Endothelial cell of umbilical vein (primary cell): ENCODE measurements at regions not wholly inside any gene's neighbourhood (a gene's known extent, or its start where the extent isn't known, plus 50 kb on each side); places are given as distances from the start of the nearest gene placed in this dataset.

Source experiments
- BruUV-seq: library from RNA; stranded (reverse); fragments of 400-500 nt; replicated peaks from 2 replicates; lab custom pipeline; 2021; lab: Mats Ljungman, UMichigan
- CTCF ChIA-PET: fragments of 300-600, 350-600 bp; sonication (Branson Sonifier 250); formaldehyde crosslinking; loops from one replicate; lab custom pipeline; 2021; ENCODE audit warnings: antibody characterized with exemption, inconsistent platforms; lab: Charles Lee
- POLR2A ChIA-PET: fragments of 300-600, 350-600 bp; sonication (Branson Sonifier 250); formaldehyde crosslinking; loops from one replicate; lab custom pipeline; 2021; ENCODE audit warnings: antibody characterized with exemption, inconsistent platforms; lab: Charles Lee
- DNase-seq: peaks from one replicate; pipeline ENCODE4 v3.0.0-alpha.2; 2011; ENCODE audit warnings: low read depth, low spot score
- FAIRE-seq: peaks from 2 replicates; lab custom pipeline; 2011; peaks lifted over from hg19 to GRCh38; lab: Jason Lieb, UNC
- H2AFZ ChIP-seq: 2 replicates; pipeline ENCODE4 v1.6.0; 2012; ENCODE audit warnings: low read depth, low read length, control low read depth, inconsistent platforms
- H3K27ac ChIP-seq: 2 replicates; pipeline ENCODE4 v1.5.1; 2011; ENCODE audit warnings: low read depth, mild to moderate bottlenecking, control low read depth, low read length, moderate library complexity; ENCODE audit not compliant: insufficient read depth
- H3K27me3 ChIP-seq, 2 experiments: 2 replicates each; pipeline versions ENCODE4 v1.6.0 to v1.6.1; 2011; ENCODE audit warnings: low read length in 2 of 2, mixed read lengths in 1 of 2; ENCODE audit not compliant: control insufficient read depth in 2 of 2, insufficient read depth in 2 of 2
- H3K36me3 ChIP-seq, 2 experiments: 2 replicates in 1 of 2; 3 replicates in 1 of 2; pipeline ENCODE4 v1.5.1; 2011; ENCODE audit warnings: low read length in 2 of 2, mild to moderate bottlenecking in 1 of 2, moderate library complexity in 1 of 2; ENCODE audit not compliant: control insufficient read depth in 2 of 2, insufficient read depth in 2 of 2; ENCODE audit errors: extremely low read depth in 1 of 2
- H3K4me1 ChIP-seq: 3 replicates; pipeline ENCODE4 v1.5.1; 2011; ENCODE audit warnings: mild to moderate bottlenecking, low read length; ENCODE audit not compliant: control insufficient read depth, insufficient read depth; ENCODE audit errors: extremely low read depth
- H3K4me2 ChIP-seq: 2 replicates; pipeline ENCODE4 v1.6.1; 2011; ENCODE audit warnings: low read length, control low read depth, mixed read lengths; ENCODE audit not compliant: insufficient read depth
- H3K4me3 ChIP-seq, 3 experiments: fragments of 200-600 bp in 1 of 3; sonication (generic), shearing (Covaris generic) in 1 of 3; replicated peaks in 1 of 3; 2 replicates each; pipeline ENCODE4 v1.5.1; 2011 to 2016; ENCODE audit warnings: control low read depth in 3 of 3, low read length in 3 of 3, mild to moderate bottlenecking in 2 of 3, inconsistent platforms in 1 of 3, low read depth in 1 of 3, moderate library complexity in 1 of 3; ENCODE audit not compliant: insufficient read depth in 1 of 3
- H3K79me2 ChIP-seq: 2 replicates; pipeline ENCODE4 v1.6.0; 2012; ENCODE audit warnings: low read length, inconsistent platforms; ENCODE audit not compliant: control insufficient read depth, insufficient read depth
- H3K9ac ChIP-seq: replicated peaks from 2 replicates; pipeline ENCODE3; 2011; ENCODE audit warnings: low read length, control low read depth; ENCODE audit not compliant: insufficient read depth; ENCODE audit errors: extremely low read depth
- H3K9me1 ChIP-seq: replicated peaks from 3 replicates; pipeline ENCODE4 v1.6.0; 2011; ENCODE audit warnings: mild to moderate bottlenecking, low read length; ENCODE audit not compliant: control insufficient read depth, insufficient read depth; ENCODE audit errors: extremely low read depth
- H3K9me3 ChIP-seq: replicated peaks from 2 replicates; pipeline ENCODE4 v1.5.1; 2012; ENCODE audit warnings: low read length, inconsistent platforms; ENCODE audit not compliant: control insufficient read depth, insufficient read depth
- H4K20me1 ChIP-seq: replicated peaks from 2 replicates; pipeline ENCODE3; 2011; ENCODE audit warnings: mild to moderate bottlenecking, low read length; ENCODE audit not compliant: control insufficient read depth, insufficient read depth; ENCODE audit errors: extremely low read depth
- EZH2 ChIP-seq: IDR thresholded peaks from 2 replicates; pipeline ENCODE4 v1.6.1; 2012; ENCODE audit warnings: borderline replicate concordance, low read depth, mild to moderate bottlenecking, moderate library complexity, low read length, inconsistent platforms; ENCODE audit not compliant: severe bottlenecking
- FOS ChIP-seq: IDR thresholded peaks from 2 replicates; pipeline ENCODE4 v1.6.1; 2011; ENCODE audit warnings: mild to moderate bottlenecking, low read length, moderate library complexity, borderline replicate concordance; ENCODE audit not compliant: insufficient read depth
- GATA2 ChIP-seq: IDR thresholded peaks from 2 replicates; pipeline ENCODE4 v1.7.0; 2011; ENCODE audit warnings: low read depth, mild to moderate bottlenecking, moderate library complexity, mixed read lengths, low read length; ENCODE audit not compliant: insufficient read length, insufficient read depth
- JUN ChIP-seq: IDR thresholded peaks from 2 replicates; pipeline ENCODE4 v1.6.1; 2011; ENCODE audit warnings: borderline replicate concordance, low read depth; ENCODE audit not compliant: insufficient read length, insufficient read depth
- MYC ChIP-seq: IDR thresholded peaks from one replicate; pipeline ENCODE4 v1.6.1; 2011; ENCODE audit warnings: mild to moderate bottlenecking, low read depth, low read length
- POLR2A ChIP-seq: IDR thresholded peaks from 2 replicates; pipeline ENCODE4 v1.6.1; 2012; ENCODE audit warnings: low read depth, mild to moderate bottlenecking, control low read depth, low read length
- POLR2AphosphoS5 ChIP-seq: IDR thresholded peaks from 2 replicates; pipeline ENCODE4 v1.6.1; 2012; ENCODE audit warnings: low read depth, mild to moderate bottlenecking, control low read depth, low read length, moderate library complexity; ENCODE audit not compliant: insufficient read depth
- dilution Hi-C: fragments of 300-500 bp; cut with MboI; formaldehyde crosslinking; loops from one replicate; pipeline ENCODE4 v1.15.0; 2019; ENCODE audit warnings: low sequenced_read_pairs; ENCODE audit not compliant: extremely low pct_ligation_motif_present
- intact Hi-C: fragments of 100-400 bp; cut with micrococcal nuclease; formaldehyde crosslinking; loops from one replicate; pipeline ENCODE4 v1.10.0; 2022
- TF ChIP-seq, protein P1 (sequence below): IDR thresholded peaks from 2 replicates; pipeline ENCODE4 v1.6.1; 2011; ENCODE audit not compliant: insufficient read depth, insufficient read length

DNA sequence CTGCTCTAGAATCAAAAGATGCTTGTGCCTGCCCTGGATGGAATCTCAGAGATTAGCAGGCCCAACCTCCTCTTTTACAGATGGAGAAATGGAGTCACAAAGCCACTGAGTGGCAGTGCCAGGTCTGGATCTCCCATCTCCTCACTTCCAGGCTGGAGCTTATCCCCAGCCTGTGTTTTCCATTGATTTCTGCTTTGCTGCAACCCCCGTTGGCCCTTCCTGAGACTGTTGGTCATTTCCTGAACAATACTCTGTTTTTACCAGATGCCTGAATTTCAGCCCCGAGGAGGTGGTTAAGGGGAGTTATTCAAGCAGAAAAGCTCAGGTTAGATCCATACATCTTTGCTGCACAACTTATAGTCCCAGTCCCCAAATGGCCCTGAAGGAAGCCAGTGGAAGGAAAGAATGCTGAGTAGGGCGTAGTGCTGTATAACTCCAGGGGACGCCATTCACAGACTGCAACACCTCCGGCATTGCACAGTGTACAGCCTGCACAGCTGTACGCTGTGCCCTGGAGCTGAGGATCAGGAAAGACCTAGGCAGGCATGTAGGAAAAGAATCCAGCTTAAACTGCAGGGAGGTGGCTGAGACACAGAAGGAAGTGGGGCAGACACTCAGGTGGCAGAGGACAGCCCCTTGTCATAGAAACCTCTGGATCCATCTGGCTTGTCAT, 77.5 kb downstream of the RPLP1 start:
- Histone ChIP-seq H4K20me1 (no peaks in the 10 kb centered on the region), H3K4me1 (peaks cover 4% of the 10 kb centered on the region), H3K27me3 (peaks cover 0 to 3% of the 10 kb centered on the region in 2 experiments), H3K36me3 (no peaks in the 10 kb centered on the region), H3K4me2 (no peak overlapping the region), H3K4me3 (no peak overlapping the region), H2AFZ (no peak overlapping the region), H3K9ac (no peak overlapping the region), H3K27ac (no peak overlapping the region), H3K9me1 (no peaks in the 10 kb centered on the region), H3K79me2 (no peaks in the 10 kb centered on the region), H3K9me3 (no peaks in the 10 kb centered on the region)
- peak; percentile 46 for DNase-seq
- dilution Hi-C loops = no loop called here
- TF ChIP-seq POLR2A (no peak), POLR2AphosphoS5 (no peak), JUN (no peak), MYC (no peak), EZH2 (no peak), GATA2 (no peak), FOS (no peak)
- TF ChIP-seq, protein P1, sequence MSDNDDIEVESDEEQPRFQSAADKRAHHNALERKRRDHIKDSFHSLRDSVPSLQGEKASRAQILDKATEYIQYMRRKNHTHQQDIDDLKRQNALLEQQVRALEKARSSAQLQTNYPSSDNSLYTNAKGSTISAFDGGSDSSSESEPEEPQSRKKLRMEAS = no peak
- CTCF ChIA-PET = interaction anchor here (1.2 to 1.7 kb wide), 3 partner anchors 9 to 54 kb away, joined by 3 to 6 read pairs (median 5); no protein-coding TSS in a partner anchor
- peak; percentile 69 for FAIRE-seq
- intact Hi-C loops = no loop called here
- POLR2A ChIA-PET = no interaction called here
- no TSS peak for BruUV-seq
